ENCODE measurements at regions not wholly inside any gene's neighbourhood (a gene's known extent, or its start where the extent isn't known, plus 50 kb on each side); places are given as distances from the start of the nearest gene placed in this dataset.

- no peak for DNase-seq
- Mint-ChIP-seq H3K36me3 (ENCODE audit: low read depth) (no peaks in the 10 kb centered on the region), H3K4me3 (no peak overlapping the region), H3K4me1 (ENCODE audit: low read depth) (no peaks in the 10 kb centered on the region), H3K27ac (no peak overlapping the region), H3K27me3 (ENCODE audit: insufficient read depth) (no peaks in the 10 kb centered on the region), H3K9me3 (peaks cover 24% of the 10 kb centered on the region)
- TF ChIP-seq CTCF (IDR thresholded peaks at IDR 0.05) = no peak
Measured at GRCh38 chr11:30172158-30172557, 58.7 kb upstream of the FSHB start.

- no peak for DNase-seq
- Mint-ChIP-seq H3K36me3 (ENCODE audit: low read depth) (no peaks in the 10 kb centered on the region), H3K27ac (no peak overlapping the region), H3K4me1 (ENCODE audit: low read depth) (no peaks in the 10 kb centered on the region), H3K4me3 (no peak overlapping the region), H3K9me3 (peaks cover 24% of the 10 kb centered on the region), H3K27me3 (ENCODE audit: insufficient read depth) (no peaks in the 10 kb centered on the region)
- no peak for TF ChIP-seq CTCF (IDR thresholded peaks at IDR 0.05)
Measured at GRCh38 chr11:30172883-30173311, 57.9 kb upstream of the FSHB start.

- TF ChIP-seq CTCF (IDR thresholded peaks at IDR 0.05) = no peak
- Mint-ChIP-seq H3K4me3 (no peak overlapping the region), H3K27me3 (ENCODE audit: insufficient read depth) (no peaks in the 10 kb centered on the region), H3K9me3 (peaks cover 38% of the 10 kb centered on the region), H3K4me1 (ENCODE audit: low read depth) (no peaks in the 10 kb centered on the region), H3K36me3 (ENCODE audit: low read depth) (no peaks in the 10 kb centered on the region), H3K27ac (no peak overlapping the region)
- DNase-seq = no peak
Measured at GRCh38 chr11:30174265-30175020, 56.4 kb upstream of the FSHB start.
